GM19372 (cell line): ENCODE measurements at regions not wholly inside any gene's neighbourhood (a gene's known extent, or its start where the extent isn't known, plus 50 kb on each side); places are given as distances from the start of the nearest gene placed in this dataset.

Experiments used
- ATAC-seq: cut with Tn5 transposase; IDR thresholded peaks from one replicate; pipeline ENCODE4 v1.9.1; 2021; ENCODE audit warnings: mild to moderate bottlenecking, low read depth, moderate library complexity; ENCODE audit not compliant: unreplicated experiment

DNA sequence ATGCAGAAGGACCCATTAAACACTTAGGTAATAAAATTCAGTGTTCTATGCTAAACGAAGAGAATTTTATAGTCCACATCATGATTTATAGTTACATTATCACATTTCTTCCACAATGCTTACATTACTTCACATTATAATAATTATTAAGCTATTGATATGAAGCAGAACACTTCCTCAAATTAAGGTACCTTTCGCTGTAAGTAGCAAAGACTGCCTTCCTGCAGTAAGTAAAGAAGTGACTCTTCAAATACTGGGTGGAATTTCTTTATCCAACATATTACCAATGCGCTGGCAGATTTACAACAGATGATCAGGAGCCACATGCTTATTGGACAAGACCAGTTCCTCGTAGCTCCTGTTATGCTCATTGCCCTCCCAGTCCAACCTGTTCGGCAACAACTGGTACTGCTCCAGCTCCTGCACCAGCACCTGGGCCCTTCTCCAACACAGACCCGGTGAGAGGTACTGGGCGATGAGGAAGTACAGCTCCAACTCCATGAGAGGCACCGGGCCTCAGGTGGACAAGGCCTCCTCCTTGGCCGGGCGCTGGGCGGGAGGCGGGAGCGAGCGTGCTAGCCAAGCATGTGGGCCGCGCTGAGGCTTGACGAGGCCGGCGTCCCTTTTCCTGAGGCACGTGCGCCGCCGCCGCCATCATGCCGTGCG lies 210.7 kb upstream of the ATP2B1 start:
- ATAC-seq: no peak

DNA sequence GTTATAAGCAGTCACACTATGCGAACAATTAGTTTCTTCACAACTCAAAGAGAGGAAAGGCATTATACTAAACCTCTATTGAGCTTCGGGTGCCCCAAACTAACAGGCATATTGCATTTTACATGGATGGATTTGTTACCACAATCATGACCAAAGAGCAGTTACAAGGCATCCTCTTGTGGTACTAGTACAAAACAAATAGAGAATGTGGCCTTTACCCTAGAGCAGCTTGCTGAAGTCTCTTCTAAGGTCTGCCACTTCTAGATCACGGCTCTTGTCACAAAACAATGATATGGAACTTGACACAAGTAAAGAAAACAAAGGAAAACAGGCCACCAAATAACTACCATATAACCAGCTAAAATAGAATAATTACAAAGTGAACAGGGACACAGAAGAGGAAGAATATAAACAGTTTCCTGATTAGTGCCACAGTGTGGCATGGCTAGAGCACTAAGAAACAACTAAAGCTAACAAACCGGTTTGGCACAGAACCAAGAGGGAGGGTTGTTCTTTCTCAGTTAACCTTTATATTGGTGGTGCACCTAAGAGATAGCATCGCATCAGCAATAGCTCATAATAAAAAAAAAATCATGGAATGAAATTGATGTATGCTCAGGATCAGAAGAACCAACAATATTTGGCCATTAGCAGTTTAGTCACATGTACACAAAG lies 209.7 kb upstream of the ATP2B1 start:
- ATAC-seq: no peak

DNA sequence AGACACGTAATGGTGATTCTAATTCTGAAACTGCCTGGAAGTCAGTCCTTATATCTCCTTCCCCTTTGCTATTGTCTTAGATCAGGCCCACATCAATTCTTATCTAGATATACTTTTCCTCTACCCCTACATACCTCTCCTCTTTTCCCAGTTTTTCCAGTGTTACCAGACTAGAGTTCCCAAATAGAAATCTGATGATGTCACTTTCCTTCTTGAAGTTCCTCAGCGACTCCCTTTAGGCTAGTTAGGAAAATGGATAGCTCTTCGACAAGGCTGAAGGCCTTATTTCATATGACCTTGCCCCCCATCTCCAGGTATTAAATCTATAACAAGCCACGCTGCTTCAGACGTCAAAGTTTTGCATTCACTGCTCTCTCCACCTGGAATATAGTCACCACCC lies 201.1 kb upstream of the ATP2B1 start:
- ATAC-seq: no peak

DNA sequence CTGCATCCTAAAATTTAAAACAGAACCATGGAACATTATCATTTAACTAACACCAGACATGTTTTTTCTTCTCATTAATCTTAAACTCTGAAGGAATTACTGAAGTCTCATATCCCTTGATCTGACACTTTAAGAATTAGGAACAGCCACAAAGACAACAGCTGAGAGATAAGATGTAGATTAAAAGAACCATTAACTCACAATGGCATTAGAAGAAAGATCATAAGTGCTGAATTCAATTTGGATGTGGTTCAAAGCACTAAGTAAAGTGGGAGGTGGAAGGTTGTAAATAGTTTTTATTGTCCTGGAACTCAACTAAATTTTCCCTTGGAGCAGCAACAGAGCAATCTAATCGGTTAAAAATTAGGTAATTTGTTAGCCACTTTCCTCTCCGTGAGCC lies 199.0 kb upstream of the ATP2B1 start:
- no peak for ATAC-seq

DNA sequence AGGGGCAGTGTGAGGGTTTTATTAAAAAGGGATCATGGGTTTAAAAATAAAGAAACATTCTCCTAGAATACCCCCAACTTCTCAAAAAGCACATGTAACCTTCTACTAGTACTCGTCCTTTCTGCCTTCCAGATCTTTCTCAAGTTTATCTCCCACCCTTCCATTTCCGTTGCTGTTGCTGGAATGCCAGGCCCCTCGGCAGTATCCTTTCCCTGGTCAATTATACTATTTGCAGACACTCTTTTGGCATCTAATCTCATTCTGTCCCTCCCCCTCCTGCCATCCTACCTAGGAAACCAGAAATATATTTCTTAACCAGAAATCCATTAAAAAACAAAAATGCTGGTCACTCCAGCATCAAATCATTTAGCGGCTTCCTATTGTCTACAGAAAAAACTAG lies 198.2 kb upstream of the ATP2B1 start:
- ATAC-seq: no peak

DNA sequence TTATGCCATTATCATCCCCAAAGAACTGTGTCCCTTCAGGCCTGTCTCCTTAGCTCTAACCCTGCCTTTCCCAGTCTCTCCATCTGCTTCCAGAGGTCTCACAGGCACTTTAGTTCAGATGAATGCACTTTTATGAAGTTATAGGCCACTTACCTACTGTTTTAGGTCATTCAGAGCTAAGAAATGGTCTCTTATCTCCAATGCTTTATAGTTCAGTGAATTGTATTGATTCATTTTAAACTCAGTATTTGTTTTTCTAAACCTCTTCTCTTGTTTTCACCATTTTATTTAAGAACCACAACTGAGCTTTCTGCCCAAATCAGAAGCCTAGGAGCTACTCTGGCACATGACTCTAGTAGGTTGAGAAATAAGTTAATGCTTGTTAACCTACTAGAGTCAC lies 197.5 kb upstream of the ATP2B1 start:
- no peak for ATAC-seq

DNA sequence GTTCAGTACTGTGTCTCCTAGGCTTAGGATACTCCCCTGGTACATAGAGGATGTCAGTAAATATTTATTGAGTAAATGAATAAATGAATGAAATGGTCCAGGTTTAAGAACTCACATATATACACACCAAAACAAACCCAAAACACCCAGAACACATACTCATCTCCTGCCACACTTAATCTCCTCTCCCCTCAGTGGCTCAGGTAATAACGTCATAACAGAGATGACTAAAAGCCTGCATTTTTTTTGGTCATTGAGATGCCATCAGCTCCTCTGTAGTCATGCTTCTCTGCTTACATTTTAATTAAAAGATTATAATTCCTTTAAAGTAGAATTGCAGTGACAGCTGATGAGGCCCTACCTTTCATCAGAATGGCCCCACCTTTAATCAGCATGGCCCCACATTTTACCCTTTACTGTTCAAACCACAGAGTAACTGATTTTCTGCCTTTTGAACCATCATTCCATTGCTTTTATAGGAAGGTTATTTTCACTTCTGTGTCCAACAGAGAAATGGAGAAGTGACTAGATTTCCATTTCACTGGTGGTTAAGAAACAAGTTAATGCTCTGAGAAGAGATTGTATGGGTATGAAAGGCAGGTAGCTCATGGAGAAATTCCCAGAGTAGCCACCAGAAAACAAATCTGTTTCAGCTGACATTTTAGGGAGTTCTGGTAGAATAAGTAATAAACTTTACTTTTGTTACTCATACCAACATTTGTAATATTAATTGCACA lies 193.4 kb upstream of the ATP2B1 start:
- ATAC-seq: no peak

DNA sequence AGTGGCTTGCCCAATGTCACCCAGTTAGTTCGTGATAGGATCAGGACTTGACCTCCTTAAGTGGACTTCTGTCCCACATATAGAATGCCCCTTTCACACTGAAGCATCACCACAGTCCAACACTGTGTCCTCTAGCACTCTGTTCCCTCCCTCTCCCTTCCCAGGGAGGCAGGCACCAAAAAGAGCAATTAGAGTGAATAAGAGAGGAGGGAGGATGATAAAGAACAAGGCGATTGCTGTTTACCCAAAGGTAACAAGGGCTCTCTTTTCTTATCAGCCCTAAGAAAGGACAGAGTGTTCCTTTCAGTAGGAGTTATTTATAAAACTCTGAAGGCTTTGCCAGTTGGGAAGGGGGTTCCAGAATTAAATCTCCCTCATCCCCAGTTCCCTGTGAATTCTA lies 192.7 kb upstream of the ATP2B1 start:
- ATAC-seq: no peak

DNA sequence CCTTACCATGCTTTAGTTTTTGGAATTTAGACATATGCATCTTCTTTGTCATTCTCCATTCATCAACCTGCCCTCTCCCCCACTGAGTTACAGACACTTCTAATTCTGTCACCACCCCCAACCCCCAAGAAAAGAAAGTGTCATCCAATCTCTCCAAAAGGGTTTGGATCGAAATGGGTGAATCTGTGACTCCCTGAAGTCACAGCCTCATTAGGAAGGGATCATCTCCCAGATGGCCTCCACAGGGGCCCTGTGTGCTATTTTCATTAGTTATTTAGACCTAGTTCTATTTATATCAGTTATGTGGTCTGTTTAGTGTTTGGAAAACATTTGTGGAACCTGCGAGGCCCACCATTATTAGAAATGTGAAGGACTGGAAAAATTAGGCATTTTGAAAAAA lies 191.0 kb upstream of the ATP2B1 start:
- ATAC-seq: no peak

DNA sequence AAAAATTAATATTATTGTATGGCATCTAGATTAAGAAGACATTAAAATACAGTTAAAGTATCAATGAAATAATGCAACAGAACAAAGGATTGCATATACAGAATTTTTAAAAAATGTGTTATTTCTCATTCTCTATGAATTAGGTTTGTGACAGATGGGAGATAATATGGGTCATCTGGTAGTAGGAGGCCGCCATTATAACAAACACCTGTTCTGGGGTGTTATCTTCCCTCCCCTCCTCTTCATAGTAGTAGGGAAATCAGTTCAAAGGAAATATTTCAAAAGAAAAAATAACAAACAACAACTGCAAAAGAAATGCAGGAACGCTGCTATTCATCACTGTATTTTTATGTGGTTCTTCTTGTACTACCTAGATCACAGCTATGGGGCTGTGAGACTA lies 187.0 kb upstream of the ATP2B1 start:
- ATAC-seq: no peak

DNA sequence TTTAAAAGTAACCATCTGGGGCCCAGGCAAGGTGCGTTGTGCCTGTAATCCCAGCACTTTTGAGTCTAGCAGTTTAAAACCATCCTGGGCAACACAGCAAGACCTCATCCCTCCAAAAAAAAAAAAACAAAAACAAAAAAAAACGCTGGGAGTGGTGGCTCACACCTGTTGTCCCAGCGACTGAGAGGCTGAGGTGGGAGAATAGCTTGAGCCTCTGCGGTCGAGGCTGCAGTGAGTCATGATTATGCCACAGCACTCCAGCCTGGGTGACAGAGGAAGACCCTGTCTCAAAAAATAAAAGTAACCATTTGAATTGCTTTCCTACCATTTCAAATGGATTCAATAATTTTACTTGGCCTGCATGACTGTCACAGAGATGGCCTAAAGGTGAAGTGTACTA lies 186.5 kb upstream of the ATP2B1 start:
- no peak for ATAC-seq

DNA sequence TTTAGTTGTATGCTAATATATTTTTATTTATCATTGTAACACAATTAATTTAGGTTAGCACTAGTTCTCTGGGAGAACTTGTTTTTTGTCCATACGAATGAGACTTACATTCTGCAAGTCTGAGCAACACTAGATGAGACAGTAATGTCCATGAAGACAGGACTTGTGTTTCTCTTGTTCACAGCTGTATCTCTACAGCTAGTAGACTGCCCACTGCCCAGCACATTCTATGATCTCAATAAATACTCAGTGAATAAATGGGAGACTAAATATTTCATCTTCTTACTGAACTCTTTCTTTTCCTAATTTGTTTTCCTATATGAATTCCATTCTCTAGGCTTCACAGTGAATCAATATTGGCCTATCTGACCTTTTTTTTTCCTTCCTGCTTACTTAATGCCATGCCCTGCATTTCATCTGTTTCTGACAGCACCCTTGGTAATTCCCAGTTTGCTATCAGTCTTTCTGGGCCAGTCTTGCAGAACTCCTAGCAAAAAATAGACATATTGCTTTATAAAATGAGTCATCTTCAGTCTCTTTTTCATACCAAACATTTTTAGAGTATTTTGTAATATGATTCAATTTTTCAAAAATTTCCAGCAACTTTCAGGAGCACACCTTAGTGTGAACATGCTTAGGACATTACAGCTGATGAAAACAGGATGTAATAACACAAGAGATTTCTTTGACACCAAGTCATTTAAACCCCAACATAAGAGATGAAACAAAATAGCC lies 185.5 kb upstream of the ATP2B1 start:
- ATAC-seq: no peak

DNA sequence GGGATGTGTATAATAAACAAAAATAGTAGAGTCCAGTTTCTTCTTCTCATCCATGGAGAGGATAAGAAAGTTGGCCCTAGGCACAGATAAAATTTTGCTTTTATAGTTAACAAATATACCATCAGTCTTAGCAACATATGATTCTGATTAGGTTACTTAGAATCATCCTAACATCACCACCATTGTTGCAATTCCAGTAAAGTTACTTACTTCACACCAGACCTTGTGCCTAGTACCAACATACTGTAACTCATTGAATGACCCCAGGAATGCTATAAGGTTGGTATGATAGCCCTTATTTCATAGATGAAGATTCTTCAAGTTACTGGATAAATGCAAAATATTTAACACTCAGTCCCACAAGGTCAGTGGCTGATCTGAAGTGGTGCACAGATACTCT lies 183.8 kb upstream of the ATP2B1 start:
- no peak for ATAC-seq

DNA sequence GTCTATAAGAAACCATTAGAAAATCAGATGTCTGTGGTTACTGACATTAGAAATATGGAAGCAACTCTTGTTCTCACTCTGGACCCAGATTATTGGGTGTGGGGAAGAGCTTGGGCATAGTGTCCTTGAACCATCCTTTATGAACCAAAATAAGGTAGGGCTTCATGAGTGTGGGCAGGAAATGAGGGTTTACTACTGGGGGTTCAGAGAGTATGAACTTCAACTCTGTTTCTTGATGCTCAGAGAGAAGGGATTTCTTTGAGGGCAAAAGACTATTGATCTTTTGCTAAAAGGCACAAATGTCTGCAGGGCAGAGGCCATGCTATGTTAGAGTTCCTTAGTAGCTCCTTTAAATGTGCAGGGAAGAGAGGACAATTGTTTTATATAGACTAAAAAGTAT lies 183.3 kb upstream of the ATP2B1 start:
- ATAC-seq: no peak

DNA sequence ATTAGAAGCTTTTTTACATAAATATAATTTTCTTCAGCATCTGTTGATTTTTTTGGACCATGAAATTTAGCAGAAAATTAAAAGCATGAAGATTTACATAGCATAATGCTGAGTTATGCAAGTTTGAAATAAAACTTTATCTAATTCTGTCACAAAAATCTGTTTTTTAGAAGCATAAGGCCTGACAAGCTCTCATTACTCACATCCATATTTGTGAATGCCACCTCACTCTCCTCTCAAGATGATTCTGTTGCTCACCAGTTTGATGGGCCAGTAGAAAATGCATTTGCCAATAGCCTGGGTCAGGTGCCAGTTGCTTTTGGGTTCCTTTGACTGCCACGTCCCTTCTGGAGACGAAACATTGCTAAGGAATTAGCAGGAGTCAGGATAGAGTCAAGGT lies 181.5 kb upstream of the ATP2B1 start:
- no peak for ATAC-seq

DNA sequence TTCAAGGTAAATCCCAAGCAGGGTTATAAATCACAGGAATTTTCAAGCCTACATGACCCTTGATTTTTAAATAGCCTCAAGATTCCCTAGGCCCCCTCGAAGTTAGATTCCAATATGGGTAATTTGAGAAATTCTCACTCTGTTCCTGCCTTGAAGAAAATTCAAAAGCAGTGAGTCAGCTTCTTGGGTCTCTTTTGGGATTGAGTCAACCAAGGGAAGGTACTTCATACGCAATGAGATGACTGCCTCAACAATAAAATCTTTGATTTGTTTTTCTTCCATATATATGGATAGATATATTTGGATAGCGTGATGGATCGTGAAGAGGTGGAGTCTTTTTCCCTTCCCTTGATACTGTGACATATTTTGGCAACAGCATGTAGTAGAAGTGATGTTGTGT lies 180.4 kb upstream of the ATP2B1 start:
- no peak for ATAC-seq

DNA sequence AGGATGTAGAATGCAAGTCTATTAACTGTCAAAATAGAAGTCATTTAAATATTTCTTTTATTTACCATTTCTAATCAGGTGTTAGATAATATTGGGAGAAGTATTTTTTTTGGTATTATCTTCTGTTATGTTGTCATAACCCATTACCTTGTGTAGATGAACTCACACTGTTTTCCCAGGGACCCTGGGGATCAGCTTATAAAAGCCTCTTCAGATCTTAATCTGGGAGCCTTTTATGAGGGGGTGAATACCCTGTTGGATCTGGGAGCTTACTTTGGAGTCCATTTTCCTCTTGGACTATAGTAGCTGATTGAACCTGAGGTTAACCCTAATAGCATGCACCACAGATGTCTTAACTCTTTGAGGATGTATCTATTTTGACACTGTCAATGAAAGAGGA lies 176.3 kb upstream of the ATP2B1 start:
- ATAC-seq: no peak

DNA sequence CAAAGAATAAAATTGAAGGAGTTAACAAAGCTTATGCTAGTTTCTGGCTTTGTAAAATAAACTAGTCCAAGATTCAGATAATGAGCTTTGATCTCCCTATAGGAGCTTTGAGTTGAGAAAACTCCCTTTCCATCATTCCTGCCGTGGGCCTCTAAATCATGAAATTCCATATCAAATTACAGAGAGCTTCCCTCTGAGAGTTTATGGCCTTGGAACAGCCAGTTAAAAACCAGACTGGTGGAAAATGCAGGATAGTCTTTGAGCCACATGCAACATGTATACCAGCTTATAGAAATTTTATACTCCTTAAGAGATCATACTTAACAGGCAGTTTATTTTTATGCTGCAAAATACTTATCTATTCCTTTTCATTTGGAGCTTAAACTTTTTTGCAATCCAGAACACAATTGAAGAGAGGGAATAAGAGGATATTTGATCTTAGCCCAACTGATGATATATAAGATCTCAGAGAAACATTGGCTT lies 175.8 kb upstream of the ATP2B1 start:
- ATAC-seq: no peak

DNA sequence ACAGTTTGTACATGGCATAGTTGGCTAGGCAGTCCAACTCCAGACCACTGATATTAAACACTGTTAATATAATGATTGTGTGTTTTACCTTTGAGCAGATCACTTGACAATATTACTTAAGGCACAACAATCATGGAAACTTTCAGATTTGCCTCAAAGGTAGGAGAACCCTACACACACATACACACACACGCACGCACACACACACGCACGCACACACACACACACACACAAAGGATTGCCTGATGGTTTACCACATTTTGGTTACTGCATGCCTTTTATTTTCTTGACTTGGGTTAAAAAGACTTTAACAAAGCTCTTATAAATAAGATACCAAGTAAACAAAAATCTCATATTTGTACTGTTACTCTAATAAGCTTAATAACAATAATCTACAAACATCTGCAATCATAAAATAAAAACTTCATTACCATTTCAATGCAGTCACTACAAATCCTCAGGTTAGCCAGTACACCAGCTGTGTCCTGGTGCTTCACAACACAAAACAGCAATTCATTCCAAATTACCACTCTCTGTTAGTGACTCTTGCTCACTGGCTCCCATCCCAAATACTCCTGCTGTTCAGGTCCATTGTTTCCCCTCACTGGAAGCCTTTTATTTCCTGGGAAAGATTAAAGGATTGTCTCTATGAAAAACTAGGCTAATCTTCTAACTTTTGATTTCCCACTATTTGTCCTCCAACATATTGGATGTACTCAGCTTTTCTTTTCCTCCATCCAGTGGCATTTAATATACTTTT lies 175.2 kb upstream of the ATP2B1 start:
- no peak for ATAC-seq

DNA sequence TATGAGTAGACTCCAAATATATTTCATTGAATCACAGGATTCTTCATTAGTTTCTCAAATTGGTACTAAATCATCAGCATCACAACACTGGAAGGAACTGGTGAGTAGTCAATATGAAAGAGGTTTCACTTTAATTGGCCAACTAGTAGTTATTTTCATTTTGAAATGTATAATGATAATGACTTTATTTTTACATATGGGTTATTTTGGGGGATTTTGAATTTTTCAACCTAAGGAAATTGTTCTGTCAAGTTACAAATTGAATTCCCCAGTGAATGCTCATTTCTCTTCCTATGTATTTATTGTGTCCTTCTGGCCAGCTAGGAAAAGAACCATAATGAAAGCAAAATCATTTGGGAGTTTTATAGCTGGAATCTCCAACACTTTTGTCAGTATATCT lies 174.2 kb upstream of the ATP2B1 start:
- no peak for ATAC-seq
